ENCODE measurements at regions not wholly inside any gene's neighbourhood (a gene's known extent, or its start where the extent isn't known, plus 50 kb on each side); places are given as distances from the start of the nearest gene placed in this dataset.

- no peaks in the 10 kb centered on the region for H3K9me2 ChIP-seq (replicated peaks; ENCODE audit: insufficient read depth, low read length)
- no peak overlapping the region for H3K27ac ChIP-seq (ENCODE audit: low read depth, low read length)
- no peak overlapping the region for H2AFZ ChIP-seq (ENCODE audit: low read depth, low read length, severe bottlenecking)
- no peaks in the 10 kb centered on the region for H4K20me1 ChIP-seq (ENCODE audit: low read depth, low read length)
- no peak overlapping the region for H3K4me3 ChIP-seq (ENCODE audit: insufficient read depth, low read length, poor library complexity, severe bottlenecking)
- H3K27me3 ChIP-seq (ENCODE audit: low read length), result no peaks in the 10 kb centered on the region
- H3K9ac ChIP-seq (ENCODE audit: low read length), result no peak overlapping the region
- no peaks in the 10 kb centered on the region for H3K79me2 ChIP-seq (ENCODE audit: insufficient read depth, low read length)
- H3K4me2 ChIP-seq (ENCODE audit: low read depth, low read length, poor library complexity, severe bottlenecking), result no peak overlapping the region
- no peak for TF ChIP-seq CTCF (IDR thresholded peaks at IDR 0.05; ENCODE audit: insufficient read depth, low read length, poor library complexity, severe bottlenecking)
- no peak for TF ChIP-seq EZH2phosphoT487 (conservative IDR thresholded peaks at IDR 0.05; ENCODE audit: low read length)
- no peaks in the 10 kb centered on the region for H3K36me3 ChIP-seq (ENCODE audit: low read length)
- no peaks in the 10 kb centered on the region for H3K9me3 ChIP-seq (ENCODE audit: insufficient read depth, low read length)
- no peaks in the 10 kb centered on the region for H3F3A ChIP-seq (ENCODE audit: insufficient read depth)
These were observed 471.8 kb downstream of the LIG4 start for GRCh38 chr13:107743526-107743925.

- Histone ChIP-seq H3K27ac (ENCODE audit: low read depth, low read length) (no peak overlapping the region), H3K27me3 (ENCODE audit: low read length) (no peaks in the 10 kb centered on the region), H3K79me2 (ENCODE audit: insufficient read depth, low read length) (no peaks in the 10 kb centered on the region), H3K9ac (ENCODE audit: low read length) (no peak overlapping the region), H3K9me3 (ENCODE audit: insufficient read depth, low read length) (no peaks in the 10 kb centered on the region), H3K9me2 (replicated peaks; ENCODE audit: insufficient read depth, low read length) (no peaks in the 10 kb centered on the region), H2AFZ (ENCODE audit: low read depth, low read length, severe bottlenecking) (no peak overlapping the region), H4K20me1 (ENCODE audit: low read depth, low read length) (no peaks in the 10 kb centered on the region), H3K36me3 (ENCODE audit: low read length) (no peaks in the 10 kb centered on the region), H3K4me2 (ENCODE audit: low read depth, low read length, poor library complexity, severe bottlenecking) (no peak overlapping the region), H3K4me3 (ENCODE audit: insufficient read depth, low read length, poor library complexity, severe bottlenecking) (no peak overlapping the region), H3F3A (ENCODE audit: insufficient read depth) (no peaks in the 10 kb centered on the region)
- TF ChIP-seq EZH2phosphoT487 (conservative IDR thresholded peaks at IDR 0.05; ENCODE audit: low read length), result no peak
- no peak for TF ChIP-seq CTCF (IDR thresholded peaks at IDR 0.05; ENCODE audit: insufficient read depth, low read length, poor library complexity, severe bottlenecking)
These were observed 472.2 kb downstream of the LIG4 start for GRCh38 chr13:107743100-107743499.

GRCh38 chr13:107742544-107742943 lies 472.8 kb downstream of the LIG4 start:
- Histone ChIP-seq H3K36me3 (ENCODE audit: low read length) (no peaks in the 10 kb centered on the region), H2AFZ (ENCODE audit: low read depth, low read length, severe bottlenecking) (no peak overlapping the region), H3K4me2 (ENCODE audit: low read depth, low read length, poor library complexity, severe bottlenecking) (no peak overlapping the region), H3K79me2 (ENCODE audit: insufficient read depth, low read length) (no peaks in the 10 kb centered on the region), H3K9ac (ENCODE audit: low read length) (no peak overlapping the region), H3K9me3 (ENCODE audit: insufficient read depth, low read length) (no peaks in the 10 kb centered on the region), H4K20me1 (ENCODE audit: low read depth, low read length) (no peaks in the 10 kb centered on the region), H3K27me3 (ENCODE audit: low read length) (no peaks in the 10 kb centered on the region), H3K27ac (ENCODE audit: low read depth, low read length) (no peak overlapping the region), H3F3A (ENCODE audit: insufficient read depth) (no peaks in the 10 kb centered on the region), H3K4me3 (ENCODE audit: insufficient read depth, low read length, poor library complexity, severe bottlenecking) (no peak overlapping the region), H3K9me2 (replicated peaks; ENCODE audit: insufficient read depth, low read length) (no peaks in the 10 kb centered on the region)
- no peak for TF ChIP-seq EZH2phosphoT487 (conservative IDR thresholded peaks at IDR 0.05; ENCODE audit: low read length)
- no peak for TF ChIP-seq CTCF (IDR thresholded peaks at IDR 0.05; ENCODE audit: insufficient read depth, low read length, poor library complexity, severe bottlenecking)

Measured in SU-DHL-6 (cell line).